Upper lobe of left lung (tissue), 4 donors: ENCODE measurements at regions not wholly inside any gene's neighbourhood (a gene's known extent, or its start where the extent isn't known, plus 50 kb on each side); places are given as distances from the start of the nearest gene placed in this dataset.

ENCODE experiments used
- POLR2A ChIP-seq, 4 donors: fragments of 450-650 bp; IDR thresholded peaks; one replicate each; pipeline ENCODE4 v1.5.1; 2016 to 2017; ENCODE audit warnings: antibody characterized with exemption in 4 of 4, mild to moderate bottlenecking in 2 of 4
- TF ChIP-seq, protein P1 (sequence below), 6 experiments: fragments of 450-650 bp in 4 of 6; fragments of 200-600 bp in 2 of 6; sonication (generic) in 2 of 6; IDR thresholded peaks; one replicate each; pipeline ENCODE4 v1.5.1; 2016 to 2019; ENCODE audit warnings: antibody characterized with exemption in 6 of 6

DNA sequence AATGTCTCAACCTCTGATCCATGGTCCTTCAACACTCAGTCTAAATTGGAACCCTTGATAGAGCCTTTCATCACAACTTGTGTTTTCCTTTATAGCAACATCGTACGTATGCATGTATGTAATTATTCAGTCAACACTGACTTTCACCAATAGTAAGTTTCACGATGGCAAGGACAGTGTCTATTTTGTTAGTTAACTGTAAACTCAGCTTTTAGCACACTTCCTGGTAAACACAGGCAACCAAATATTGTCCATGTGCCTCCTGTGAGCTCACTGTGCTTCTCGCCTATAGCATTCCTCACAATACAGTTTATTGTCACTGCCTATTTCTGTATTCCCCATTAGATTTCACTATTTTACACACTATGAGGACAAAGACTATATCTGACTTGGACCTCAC, 323.1 kb downstream of the DEPDC1B start:
- TF ChIP-seq POLR2A (IDR thresholded peaks at IDR 0.05): no peak
- TF ChIP-seq, protein P1, sequence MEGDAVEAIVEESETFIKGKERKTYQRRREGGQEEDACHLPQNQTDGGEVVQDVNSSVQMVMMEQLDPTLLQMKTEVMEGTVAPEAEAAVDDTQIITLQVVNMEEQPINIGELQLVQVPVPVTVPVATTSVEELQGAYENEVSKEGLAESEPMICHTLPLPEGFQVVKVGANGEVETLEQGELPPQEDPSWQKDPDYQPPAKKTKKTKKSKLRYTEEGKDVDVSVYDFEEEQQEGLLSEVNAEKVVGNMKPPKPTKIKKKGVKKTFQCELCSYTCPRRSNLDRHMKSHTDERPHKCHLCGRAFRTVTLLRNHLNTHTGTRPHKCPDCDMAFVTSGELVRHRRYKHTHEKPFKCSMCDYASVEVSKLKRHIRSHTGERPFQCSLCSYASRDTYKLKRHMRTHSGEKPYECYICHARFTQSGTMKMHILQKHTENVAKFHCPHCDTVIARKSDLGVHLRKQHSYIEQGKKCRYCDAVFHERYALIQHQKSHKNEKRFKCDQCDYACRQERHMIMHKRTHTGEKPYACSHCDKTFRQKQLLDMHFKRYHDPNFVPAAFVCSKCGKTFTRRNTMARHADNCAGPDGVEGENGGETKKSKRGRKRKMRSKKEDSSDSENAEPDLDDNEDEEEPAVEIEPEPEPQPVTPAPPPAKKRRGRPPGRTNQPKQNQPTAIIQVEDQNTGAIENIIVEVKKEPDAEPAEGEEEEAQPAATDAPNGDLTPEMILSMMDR (IDR thresholded peaks at IDR 0.05): no peak
